ENCODE measurements at regions not wholly inside any gene's neighbourhood (a gene's known extent, or its start where the extent isn't known, plus 50 kb on each side); places are given as distances from the start of the nearest gene placed in this dataset.

DNA sequence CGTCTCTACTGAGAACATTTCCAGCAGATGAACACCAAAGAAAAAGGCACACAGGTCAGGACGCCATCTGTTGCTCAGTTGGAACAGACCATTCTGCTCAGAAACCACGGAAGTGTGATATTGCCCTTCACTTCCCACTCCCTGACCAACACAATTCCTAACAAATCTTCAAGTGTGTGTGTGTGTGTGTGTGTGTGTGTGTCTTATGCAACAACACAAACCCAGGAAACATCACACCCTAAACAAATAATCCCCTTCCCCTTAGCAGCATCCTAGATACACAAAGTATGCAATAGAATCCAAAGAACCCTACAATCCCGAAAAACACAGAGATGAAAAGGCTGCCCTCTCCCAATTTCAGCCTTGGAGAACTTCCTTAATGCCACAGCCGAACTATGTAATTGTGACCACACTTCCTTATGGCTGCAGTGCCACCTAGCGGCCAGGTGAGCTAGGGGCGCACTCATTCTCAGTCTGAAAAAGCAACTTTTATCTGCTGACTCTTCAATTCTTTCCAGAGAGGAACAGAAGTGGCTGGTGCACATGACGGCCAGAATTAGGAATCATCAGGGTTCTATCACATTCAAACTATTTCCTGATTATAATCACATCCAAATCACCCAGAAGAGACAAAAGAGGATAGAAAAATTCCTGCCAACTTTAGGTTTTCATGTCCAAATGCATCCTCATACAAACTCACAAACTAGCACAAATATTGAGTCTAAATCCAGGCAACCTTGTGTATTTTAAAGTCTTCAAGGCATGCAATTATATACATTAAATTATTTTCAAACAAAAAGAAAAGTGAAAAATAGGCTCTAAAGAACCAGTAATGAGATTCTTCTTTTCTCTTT is 164.9 kb downstream of the DHX15 start:
- TF ChIP-seq, protein P1, sequence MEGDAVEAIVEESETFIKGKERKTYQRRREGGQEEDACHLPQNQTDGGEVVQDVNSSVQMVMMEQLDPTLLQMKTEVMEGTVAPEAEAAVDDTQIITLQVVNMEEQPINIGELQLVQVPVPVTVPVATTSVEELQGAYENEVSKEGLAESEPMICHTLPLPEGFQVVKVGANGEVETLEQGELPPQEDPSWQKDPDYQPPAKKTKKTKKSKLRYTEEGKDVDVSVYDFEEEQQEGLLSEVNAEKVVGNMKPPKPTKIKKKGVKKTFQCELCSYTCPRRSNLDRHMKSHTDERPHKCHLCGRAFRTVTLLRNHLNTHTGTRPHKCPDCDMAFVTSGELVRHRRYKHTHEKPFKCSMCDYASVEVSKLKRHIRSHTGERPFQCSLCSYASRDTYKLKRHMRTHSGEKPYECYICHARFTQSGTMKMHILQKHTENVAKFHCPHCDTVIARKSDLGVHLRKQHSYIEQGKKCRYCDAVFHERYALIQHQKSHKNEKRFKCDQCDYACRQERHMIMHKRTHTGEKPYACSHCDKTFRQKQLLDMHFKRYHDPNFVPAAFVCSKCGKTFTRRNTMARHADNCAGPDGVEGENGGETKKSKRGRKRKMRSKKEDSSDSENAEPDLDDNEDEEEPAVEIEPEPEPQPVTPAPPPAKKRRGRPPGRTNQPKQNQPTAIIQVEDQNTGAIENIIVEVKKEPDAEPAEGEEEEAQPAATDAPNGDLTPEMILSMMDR (conservative IDR thresholded peaks at IDR 0.05) = peak; percentile 92
- no peak for TF ChIP-seq ZFX (IDR thresholded peaks at IDR 0.05)
